AG04449 (cell line): ENCODE measurements at regions not wholly inside any gene's neighbourhood (a gene's known extent, or its start where the extent isn't known, plus 50 kb on each side); places are given as distances from the start of the nearest gene placed in this dataset.
"Not testable (repeated sequence)": the region's sequence is repeated elsewhere in the genome, so short reads cannot be mapped to it uniquely, and the experiment has no call there.

Source experiments
- CTCF ChIA-PET: fragments of 350-600 bp; formaldehyde crosslinking; extraction: SDS; loops from one replicate; lab custom pipeline; 2021; ENCODE audit warnings: antibody characterized with exemption; lab: Yijun Ruan, JAX
- POLR2A ChIA-PET: fragments of 400-600, 350-600 bp; formaldehyde crosslinking; extraction: SDS; loops from one replicate; lab custom pipeline; 2020; ENCODE audit warnings: antibody characterized with exemption, inconsistent platforms; lab: Yijun Ruan, JAX
- DNase-seq: peaks from one replicate; pipeline ENCODE4 v3.0.0-alpha.2; 2010; ENCODE audit warnings: low read depth, low spot score
- H3K4me3 ChIP-seq: 2 replicates; pipeline ENCODE4 v1.5.1; 2011; ENCODE audit warnings: low read depth, mild to moderate bottlenecking, control low read depth, low read length

GRCh38 chr16:29176822-29177202 lies 192.0 kb downstream of the LAT start:
- H3K4me3 ChIP-seq, CTCF ChIA-PET, POLR2A ChIA-PET, DNase-seq: not testable (repeated sequence)

- H3K4me3 ChIP-seq, CTCF ChIA-PET, POLR2A ChIA-PET, DNase-seq: not testable (repeated sequence)
These were observed 191.3 kb downstream of the LAT start for GRCh38 chr16:29176154-29176470.

- CTCF ChIA-PET, DNase-seq, H3K4me3 ChIP-seq, POLR2A ChIA-PET: not testable (repeated sequence)
These were observed 190.7 kb downstream of the LAT start for GRCh38 chr16:29175411-29176153.

GRCh38 chr16:29173371-29174305 lies 188.8 kb downstream of the LAT start:
- POLR2A ChIA-PET: not testable (repeated sequence)

GRCh38 chr16:29172098-29172724 lies 187.4 kb downstream of the LAT start:
- CTCF ChIA-PET, H3K4me3 ChIP-seq, DNase-seq, POLR2A ChIA-PET: not testable (repeated sequence)

More at GRCh38 chr16:29173371-29174305, 188.8 kb downstream of the LAT start:
- H3K4me3 ChIP-seq, DNase-seq, CTCF ChIA-PET: not testable (repeated sequence)

GRCh38 chr16:29171296-29171695 lies 186.4 kb downstream of the LAT start:
- H3K4me3 ChIP-seq, POLR2A ChIA-PET, DNase-seq, CTCF ChIA-PET: not testable (repeated sequence)

- H3K4me3 ChIP-seq, DNase-seq, POLR2A ChIA-PET, CTCF ChIA-PET: not testable (repeated sequence)
These were observed 185.7 kb downstream of the LAT start for GRCh38 chr16:29170393-29171119.

GRCh38 chr16:29169295-29169994 lies 184.6 kb downstream of the LAT start:
- POLR2A ChIA-PET, CTCF ChIA-PET, DNase-seq: not testable (repeated sequence)

GRCh38 chr16:29168515-29169259 lies 183.8 kb downstream of the LAT start:
- CTCF ChIA-PET, DNase-seq, H3K4me3 ChIP-seq, POLR2A ChIA-PET: not testable (repeated sequence)

More at GRCh38 chr16:29169295-29169994, 184.6 kb downstream of the LAT start:
- H3K4me3 ChIP-seq: not testable (repeated sequence)

GRCh38 chr16:29164442-29165089 lies 179.7 kb downstream of the LAT start:
- POLR2A ChIA-PET, CTCF ChIA-PET, DNase-seq, H3K4me3 ChIP-seq: not testable (repeated sequence)

GRCh38 chr16:29160171-29160570 lies 175.3 kb downstream of the LAT start:
- H3K4me3 ChIP-seq, POLR2A ChIA-PET, DNase-seq, CTCF ChIA-PET: not testable (repeated sequence)

- CTCF ChIA-PET, DNase-seq, POLR2A ChIA-PET, H3K4me3 ChIP-seq: not testable (repeated sequence)
These were observed 174.8 kb downstream of the LAT start for GRCh38 chr16:29159603-29160002.
